ENCODE measurements at regions not wholly inside any gene's neighbourhood (a gene's known extent, or its start where the extent isn't known, plus 50 kb on each side); places are given as distances from the start of the nearest gene placed in this dataset.

GRCh38 chr1:199399996-199400724, 627.4 kb upstream of the NR5A2 start:
- no peaks in the 10 kb centered on the region for H3K9me3 ChIP-seq
- H3K36me3 ChIP-seq: no peaks in the 10 kb centered on the region
- no peak overlapping the region for H3K27ac ChIP-seq
- no peaks in the 10 kb centered on the region for H3K27me3 ChIP-seq
- no peak overlapping the region for H3K4me3 ChIP-seq
- WGBS, 2 donors: 42 to 49% methylated on average over 3 of the region's 3 CpGs
- H3K4me1 ChIP-seq: no peaks in the 10 kb centered on the region
- intact Hi-C loops (cut with DNase I): no loop called here
- TF ChIP-seq POLR2A (IDR thresholded peaks at IDR 0.05): no peak
- TF ChIP-seq, protein P1, sequence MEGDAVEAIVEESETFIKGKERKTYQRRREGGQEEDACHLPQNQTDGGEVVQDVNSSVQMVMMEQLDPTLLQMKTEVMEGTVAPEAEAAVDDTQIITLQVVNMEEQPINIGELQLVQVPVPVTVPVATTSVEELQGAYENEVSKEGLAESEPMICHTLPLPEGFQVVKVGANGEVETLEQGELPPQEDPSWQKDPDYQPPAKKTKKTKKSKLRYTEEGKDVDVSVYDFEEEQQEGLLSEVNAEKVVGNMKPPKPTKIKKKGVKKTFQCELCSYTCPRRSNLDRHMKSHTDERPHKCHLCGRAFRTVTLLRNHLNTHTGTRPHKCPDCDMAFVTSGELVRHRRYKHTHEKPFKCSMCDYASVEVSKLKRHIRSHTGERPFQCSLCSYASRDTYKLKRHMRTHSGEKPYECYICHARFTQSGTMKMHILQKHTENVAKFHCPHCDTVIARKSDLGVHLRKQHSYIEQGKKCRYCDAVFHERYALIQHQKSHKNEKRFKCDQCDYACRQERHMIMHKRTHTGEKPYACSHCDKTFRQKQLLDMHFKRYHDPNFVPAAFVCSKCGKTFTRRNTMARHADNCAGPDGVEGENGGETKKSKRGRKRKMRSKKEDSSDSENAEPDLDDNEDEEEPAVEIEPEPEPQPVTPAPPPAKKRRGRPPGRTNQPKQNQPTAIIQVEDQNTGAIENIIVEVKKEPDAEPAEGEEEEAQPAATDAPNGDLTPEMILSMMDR (IDR thresholded peaks at IDR 0.05): no peak
- DNase-seq: no peak

DNA sequence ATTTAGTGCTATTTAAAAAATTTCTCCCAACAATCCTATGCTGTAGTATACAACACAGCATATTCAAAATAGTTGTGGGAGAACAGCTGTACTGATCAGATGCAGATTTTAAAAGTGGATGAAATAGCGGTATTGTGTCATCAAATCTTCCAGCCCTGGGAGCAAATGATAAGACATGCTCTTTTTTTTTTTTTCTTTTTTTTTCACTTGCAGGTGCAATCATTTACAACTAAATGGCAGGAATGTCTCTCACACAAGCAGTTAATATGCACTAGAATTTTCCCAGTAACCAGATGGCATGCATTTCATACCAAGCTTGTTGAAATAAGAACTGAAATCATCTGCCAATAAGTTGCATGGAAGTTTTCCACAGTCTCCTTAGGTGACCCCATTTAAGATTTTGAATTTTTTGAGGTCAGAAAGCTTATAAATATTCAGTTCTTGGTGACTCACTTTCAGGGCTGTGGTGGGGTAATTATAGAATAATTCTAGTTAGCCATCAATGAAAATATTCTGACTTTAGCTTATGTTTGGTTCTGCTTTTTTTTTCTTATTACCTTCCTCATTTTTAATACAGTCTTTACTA, 623.9 kb upstream of the NR5A2 start:
- no peak for DNase-seq
- no peak overlapping the region for H3K27ac ChIP-seq
- no peak for TF ChIP-seq POLR2A (IDR thresholded peaks at IDR 0.05)
- TF ChIP-seq, protein P1 (IDR thresholded peaks at IDR 0.05): no peak
- H3K9me3 ChIP-seq: no peaks in the 10 kb centered on the region
- intact Hi-C loops (cut with DNase I): no loop called here
- no peak overlapping the region for H3K4me3 ChIP-seq
- WGBS, 2 donors: 52 to 78% methylated on average over 1 of the region's 1 CpG
- no peaks in the 10 kb centered on the region for H3K27me3 ChIP-seq
- H3K36me3 ChIP-seq: no peaks in the 10 kb centered on the region
- no peaks in the 10 kb centered on the region for H3K4me1 ChIP-seq

- Histone ChIP-seq H3K9me3 (no peaks in the 10 kb centered on the region), H3K4me1 (no peaks in the 10 kb centered on the region), H3K27me3 (no peaks in the 10 kb centered on the region), H3K4me3 (no peak overlapping the region), H3K27ac (no peak overlapping the region), H3K36me3 (no peaks in the 10 kb centered on the region)
- TF ChIP-seq, protein P1 (IDR thresholded peaks at IDR 0.05): no peak
- no peak for TF ChIP-seq POLR2A (IDR thresholded peaks at IDR 0.05)
- DNase-seq: no peak
- intact Hi-C loops (cut with DNase I): no loop called here
These were observed 623.3 kb upstream of the NR5A2 start for GRCh38 chr1:199404191-199404590.

- H3K27ac ChIP-seq: no peak overlapping the region
- no peaks in the 10 kb centered on the region for H3K36me3 ChIP-seq
- H3K4me1 ChIP-seq: no peaks in the 10 kb centered on the region
- intact Hi-C loops (cut with DNase I): no loop called here
- no peak for DNase-seq
- no peak for TF ChIP-seq POLR2A (IDR thresholded peaks at IDR 0.05)
- TF ChIP-seq, protein P1 (IDR thresholded peaks at IDR 0.05): no peak
- no peak overlapping the region for H3K4me3 ChIP-seq
- H3K27me3 ChIP-seq: no peaks in the 10 kb centered on the region
- no peaks in the 10 kb centered on the region for H3K9me3 ChIP-seq
These were observed 622.5 kb upstream of the NR5A2 start for GRCh38 chr1:199404976-199405375.

- H3K9me3 ChIP-seq: no peaks in the 10 kb centered on the region
- H3K4me1 ChIP-seq: no peaks in the 10 kb centered on the region
- DNase-seq: no peak
- H3K36me3 ChIP-seq: no peaks in the 10 kb centered on the region
- H3K27me3 ChIP-seq: no peaks in the 10 kb centered on the region
- H3K27ac ChIP-seq: no peak overlapping the region
- H3K4me3 ChIP-seq: no peak overlapping the region
- intact Hi-C loops (cut with DNase I): no loop called here
- TF ChIP-seq, protein P1 (IDR thresholded peaks at IDR 0.05): no peak
- TF ChIP-seq POLR2A (IDR thresholded peaks at IDR 0.05): no peak
- WGBS, 2 donors: 68 to 74% methylated on average over 3 of the region's 3 CpGs
These were observed 621.8 kb upstream of the NR5A2 start for GRCh38 chr1:199405634-199406196.
